ENCODE measurements at regions not wholly inside any gene's neighbourhood (a gene's known extent, or its start where the extent isn't known, plus 50 kb on each side); places are given as distances from the start of the nearest gene placed in this dataset.

DNA sequence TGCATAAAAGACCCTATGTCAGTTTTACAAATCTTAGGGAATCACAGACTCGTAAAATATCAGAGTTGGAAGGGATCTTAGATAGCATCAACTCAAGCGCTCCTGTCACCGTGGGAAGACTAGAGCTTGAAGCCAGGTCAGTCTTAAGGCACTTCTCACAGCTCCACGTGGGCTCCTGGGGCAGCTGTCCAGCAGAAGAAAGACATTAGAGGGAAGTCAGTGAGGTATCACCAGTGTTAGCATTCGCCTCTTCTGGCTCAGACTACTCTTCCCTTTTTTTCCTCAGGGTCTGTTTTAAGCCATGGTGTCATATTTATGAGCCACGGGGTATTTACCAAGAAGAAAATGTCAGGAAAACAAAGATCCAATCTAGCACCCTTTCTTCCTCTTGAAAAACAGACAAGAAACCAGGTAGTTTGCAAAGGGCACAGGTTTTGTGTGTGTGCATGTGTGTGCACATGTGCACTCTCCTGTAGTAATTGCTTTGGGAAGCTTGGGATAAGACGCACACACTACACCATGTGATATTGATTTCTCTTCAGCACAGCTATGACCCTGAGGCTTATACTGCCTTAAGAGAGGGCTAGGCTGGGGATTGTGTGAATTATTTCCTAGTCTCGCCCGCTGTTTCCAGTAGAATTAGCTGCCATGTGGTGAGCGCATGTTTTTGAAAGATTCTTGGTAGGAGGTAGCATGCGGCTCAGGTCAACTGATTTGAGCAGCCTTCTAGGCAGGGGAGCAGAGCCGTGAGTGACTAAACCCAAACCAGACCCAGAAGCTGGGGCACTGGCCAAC, 61.0 kb upstream of the ELAC2 start:
- DNase-seq: no peak

GRCh38 chr17:13076905-13077304, 59.1 kb upstream of the ELAC2 start:
- no peak for DNase-seq

- no peak for DNase-seq
Observed at GRCh38 chr17:13074026-13074425, 56.2 kb upstream of the ELAC2 start.

- no peak for DNase-seq
Observed at GRCh38 chr17:13073018-13073417, 55.2 kb upstream of the ELAC2 start.

GRCh38 chr17:13070732-13071131, 52.9 kb upstream of the ELAC2 start:
- no peak for DNase-seq

GRCh38 chr17:13067629-13068303, 49.9 kb upstream of the ELAC2 start:
- DNase-seq: no peak

All from inflammatory macrophage treated with lipopolysaccharide for 4 hours (primary cell).